ENCODE measurements at regions not wholly inside any gene's neighbourhood (a gene's known extent, or its start where the extent isn't known, plus 50 kb on each side); places are given as distances from the start of the nearest gene placed in this dataset.
A peak's percentile ranks its signal among the peaks of the same experiment; 100 is the strongest.
"Not testable (repeated sequence)": the region's sequence is repeated elsewhere in the genome, so short reads cannot be mapped to it uniquely, and the experiment has no call there.

DNA sequence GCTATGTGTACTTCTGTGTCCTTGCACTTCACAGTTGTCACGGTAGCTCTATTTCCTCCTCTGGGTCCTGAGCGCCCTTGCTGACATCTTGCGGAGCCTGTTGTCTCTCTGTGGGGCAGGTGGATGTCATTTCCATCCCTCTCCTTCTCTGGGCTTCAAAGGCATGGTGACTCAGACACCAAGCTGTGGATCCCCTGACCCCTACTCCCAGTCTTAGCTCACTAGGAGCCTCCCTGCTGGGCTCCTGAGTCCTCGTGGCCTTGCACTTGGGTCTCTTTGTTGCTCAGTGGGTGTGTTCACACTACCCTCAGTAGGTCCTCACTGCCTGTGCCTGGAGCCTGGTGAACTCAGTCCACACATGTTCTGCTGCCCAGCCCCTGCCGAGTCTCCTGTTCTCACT is 100.3 kb upstream of the PAX2 start:
- no peak overlapping the region for H3K4me3 ChIP-seq (ENCODE audit: low read depth, low read length)
- peaks cover 34% of the 10 kb centered on the region for H3K4me1 ChIP-seq (ENCODE audit: control insufficient read depth, insufficient read depth, low read length)
- H3K36me3 ChIP-seq (ENCODE audit: control insufficient read depth, insufficient read depth, low read length) = no peaks in the 10 kb centered on the region
- no peak overlapping the region for H3K9ac ChIP-seq (ENCODE audit: low read depth, low read length)
- no peaks in the 10 kb centered on the region for H3K9me3 ChIP-seq (ENCODE audit: control insufficient read depth, insufficient read depth, low read length)
- peaks cover 18% of the 10 kb centered on the region for H3K27me3 ChIP-seq (ENCODE audit: control insufficient read depth, insufficient read depth, low read length)

- Histone ChIP-seq H3K9me3 (ENCODE audit: control insufficient read depth, insufficient read depth, low read length) (no peaks in the 10 kb centered on the region), H3K4me3 (ENCODE audit: low read depth, low read length) (no peak overlapping the region), H3K36me3 (ENCODE audit: control insufficient read depth, insufficient read depth, low read length) (no peaks in the 10 kb centered on the region), H3K27me3 (ENCODE audit: control insufficient read depth, insufficient read depth, low read length) (peaks cover 18% of the 10 kb centered on the region), H3K4me1 (ENCODE audit: control insufficient read depth, insufficient read depth, low read length) (peaks cover 34% of the 10 kb centered on the region), H3K9ac (ENCODE audit: low read depth, low read length) (no peak overlapping the region)
These were observed 99.6 kb upstream of the PAX2 start for GRCh38 chr10:100645613-100646392.

DNA sequence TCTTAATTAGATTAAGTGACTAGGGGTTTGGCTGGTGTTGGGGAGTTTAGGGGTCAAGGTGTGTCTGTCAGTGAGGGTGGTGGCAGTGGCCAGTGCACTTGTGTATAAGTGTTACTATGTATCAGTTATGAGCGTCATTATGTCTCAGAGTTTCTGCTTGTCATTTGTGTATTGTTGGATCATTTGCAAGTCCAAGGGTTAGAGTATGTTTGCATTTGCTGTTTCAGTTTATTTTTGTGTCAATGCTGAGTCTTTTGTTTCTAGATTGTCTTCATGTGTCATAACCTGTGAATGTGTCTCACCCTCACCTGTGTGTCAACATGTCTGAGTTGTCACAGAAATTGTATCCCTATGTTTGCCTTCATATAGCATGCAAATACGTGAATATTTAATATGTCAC is 97.5 kb upstream of the PAX2 start:
- H3K4me1 ChIP-seq (ENCODE audit: control insufficient read depth, insufficient read depth, low read length) = peaks cover 22% of the 10 kb centered on the region
- H3K9ac ChIP-seq (ENCODE audit: low read depth, low read length) = no peak overlapping the region
- peaks cover 27% of the 10 kb centered on the region for H3K27me3 ChIP-seq (ENCODE audit: control insufficient read depth, insufficient read depth, low read length)
- H3K4me3 ChIP-seq (ENCODE audit: low read depth, low read length) = no peak overlapping the region
- H3K9me3 ChIP-seq (ENCODE audit: control insufficient read depth, insufficient read depth, low read length) = no peaks in the 10 kb centered on the region
- no peaks in the 10 kb centered on the region for H3K36me3 ChIP-seq (ENCODE audit: control insufficient read depth, insufficient read depth, low read length)

DNA sequence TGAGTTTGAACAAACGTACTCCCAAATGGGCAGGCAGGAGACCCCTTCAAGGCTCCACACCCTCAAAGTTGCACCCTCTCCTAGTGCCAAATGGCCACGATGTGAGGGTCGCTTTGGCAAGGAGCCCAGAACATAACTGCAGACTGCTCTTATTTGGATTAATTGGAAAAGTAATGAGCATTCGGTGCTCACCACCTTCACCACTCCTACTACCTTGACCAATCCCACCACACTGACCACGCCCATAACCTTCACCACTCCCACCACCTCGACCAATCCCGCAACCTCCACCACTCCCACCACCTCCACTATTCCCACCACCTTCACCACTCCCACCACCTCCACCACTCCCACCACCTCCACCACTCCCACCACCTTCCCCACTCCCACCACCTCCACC is 94.7 kb upstream of the PAX2 start:
- Histone ChIP-seq H3K9me3 (ENCODE audit: control insufficient read depth, insufficient read depth, low read length) (no peaks in the 10 kb centered on the region), H3K36me3 (ENCODE audit: control insufficient read depth, insufficient read depth, low read length) (no peaks in the 10 kb centered on the region), H3K4me1 (ENCODE audit: control insufficient read depth, insufficient read depth, low read length) (peaks cover 9% of the 10 kb centered on the region), H3K27me3 (ENCODE audit: control insufficient read depth, insufficient read depth, low read length) (peaks cover 31% of the 10 kb centered on the region), H3K9ac (ENCODE audit: low read depth, low read length) (no peak overlapping the region), H3K4me3 (ENCODE audit: low read depth, low read length) (no peak overlapping the region)

GRCh38 chr10:100651099-100651498 is 94.3 kb upstream of the PAX2 start:
- not testable (repeated sequence) for H3K9me3 ChIP-seq (ENCODE audit: control insufficient read depth, insufficient read depth, low read length); H3K4me3 ChIP-seq (ENCODE audit: low read depth, low read length); H3K9ac ChIP-seq (ENCODE audit: low read depth, low read length); H3K4me1 ChIP-seq (ENCODE audit: control insufficient read depth, insufficient read depth, low read length); H3K36me3 ChIP-seq (ENCODE audit: control insufficient read depth, insufficient read depth, low read length)
- H3K27me3 ChIP-seq (ENCODE audit: control insufficient read depth, insufficient read depth, low read length) = peaks cover 35% of the 10 kb centered on the region

DNA sequence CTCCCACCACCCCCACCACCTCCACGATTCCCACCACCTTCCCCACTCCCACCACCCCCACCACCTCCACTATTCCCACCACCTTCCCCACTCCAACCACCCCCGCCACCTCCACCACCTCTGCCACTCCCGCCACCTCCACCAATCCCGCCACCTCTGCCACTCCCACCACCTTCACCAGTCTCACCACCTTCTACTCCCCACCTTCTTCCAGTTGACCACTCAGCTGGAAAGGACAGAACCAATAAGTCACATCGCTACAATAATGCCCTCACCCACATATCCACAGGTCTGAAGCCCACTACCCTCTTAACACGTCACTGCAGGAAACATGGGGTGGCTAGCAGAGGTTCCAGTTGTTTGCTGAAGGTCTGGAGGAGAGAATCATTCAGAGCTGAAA is 93.5 kb upstream of the PAX2 start:
- Histone ChIP-seq H3K9me3 (ENCODE audit: control insufficient read depth, insufficient read depth, low read length) (no peaks in the 10 kb centered on the region), H3K4me3 (ENCODE audit: low read depth, low read length) (no peak overlapping the region), H3K27me3 (ENCODE audit: control insufficient read depth, insufficient read depth, low read length) (peaks cover 37% of the 10 kb centered on the region), H3K9ac (ENCODE audit: low read depth, low read length) (no peak overlapping the region), H3K36me3 (ENCODE audit: control insufficient read depth, insufficient read depth, low read length) (no peaks in the 10 kb centered on the region), H3K4me1 (ENCODE audit: control insufficient read depth, insufficient read depth, low read length) (peaks cover 2% of the 10 kb centered on the region)

DNA sequence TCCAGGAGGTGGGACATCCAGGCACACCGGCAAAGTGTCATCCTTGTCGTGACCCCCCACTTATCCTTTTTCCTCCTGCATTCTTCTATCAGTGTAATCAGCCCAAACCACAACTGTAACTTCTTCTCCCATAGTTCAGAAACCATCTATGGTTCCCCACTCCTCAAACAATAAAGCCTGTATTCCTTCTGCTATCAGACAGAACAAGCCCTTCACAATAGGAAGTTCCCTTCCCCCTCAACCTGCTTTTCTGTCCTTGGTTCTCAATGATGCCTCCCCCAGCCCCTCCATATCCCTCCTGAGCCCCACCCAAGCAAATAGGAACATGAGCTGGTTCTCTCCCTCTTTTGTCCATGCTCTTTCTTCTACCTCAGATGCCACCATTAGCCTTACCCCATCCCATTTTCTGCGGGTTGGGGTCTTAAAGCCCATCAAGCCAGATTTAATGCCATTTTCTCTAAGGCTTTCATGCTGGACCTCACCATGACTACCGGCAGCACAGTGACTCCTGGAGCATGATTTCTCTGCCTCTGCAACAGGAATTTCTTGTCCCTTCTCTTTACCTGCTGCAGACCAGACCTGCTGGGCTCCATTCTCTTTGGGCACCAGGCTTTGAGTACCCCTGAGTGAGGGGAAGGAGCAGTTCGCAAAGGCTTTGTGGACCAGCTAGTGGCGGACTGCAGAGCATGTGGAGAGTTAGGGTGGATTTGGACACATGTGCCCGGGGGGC is 92.8 kb upstream of the PAX2 start:
- peak overlapping the region; percentile 2 for H3K4me3 ChIP-seq (ENCODE audit: low read depth, low read length)

GRCh38 chr10:100653238-100653956 is 92.0 kb upstream of the PAX2 start:
- H3K9ac ChIP-seq (ENCODE audit: low read depth, low read length) = no peak overlapping the region
- H3K4me3 ChIP-seq (ENCODE audit: low read depth, low read length) = peak overlapping the region; percentile 19
- H3K4me1 ChIP-seq (ENCODE audit: control insufficient read depth, insufficient read depth, low read length) = peaks cover 2% of the 10 kb centered on the region
- H3K27me3 ChIP-seq (ENCODE audit: control insufficient read depth, insufficient read depth, low read length) = peaks cover 52% of the 10 kb centered on the region
- no peaks in the 10 kb centered on the region for H3K9me3 ChIP-seq (ENCODE audit: control insufficient read depth, insufficient read depth, low read length)
- H3K36me3 ChIP-seq (ENCODE audit: control insufficient read depth, insufficient read depth, low read length) = no peaks in the 10 kb centered on the region

More for the DNA sequence above, 92.8 kb upstream of the PAX2 start:
- Histone ChIP-seq H3K9ac (ENCODE audit: low read depth, low read length) (no peak overlapping the region), H3K4me1 (ENCODE audit: control insufficient read depth, insufficient read depth, low read length) (peaks cover 2% of the 10 kb centered on the region), H3K9me3 (ENCODE audit: control insufficient read depth, insufficient read depth, low read length) (no peaks in the 10 kb centered on the region), H3K27me3 (ENCODE audit: control insufficient read depth, insufficient read depth, low read length) (peaks cover 43% of the 10 kb centered on the region), H3K36me3 (ENCODE audit: control insufficient read depth, insufficient read depth, low read length) (no peaks in the 10 kb centered on the region)

- H3K9me3 ChIP-seq (ENCODE audit: control insufficient read depth, insufficient read depth, low read length) = no peaks in the 10 kb centered on the region
- no peaks in the 10 kb centered on the region for H3K36me3 ChIP-seq (ENCODE audit: control insufficient read depth, insufficient read depth, low read length)
- peak overlapping the region; percentile 65 for H3K4me3 ChIP-seq (ENCODE audit: low read depth, low read length)
- no peak overlapping the region for H3K9ac ChIP-seq (ENCODE audit: low read depth, low read length)
- H3K27me3 ChIP-seq (ENCODE audit: control insufficient read depth, insufficient read depth, low read length) = peaks cover 59% of the 10 kb centered on the region
- H3K4me1 ChIP-seq (ENCODE audit: control insufficient read depth, insufficient read depth, low read length) = peaks cover 2% of the 10 kb centered on the region
These were observed 91.2 kb upstream of the PAX2 start for GRCh38 chr10:100653957-100654781.

DNA sequence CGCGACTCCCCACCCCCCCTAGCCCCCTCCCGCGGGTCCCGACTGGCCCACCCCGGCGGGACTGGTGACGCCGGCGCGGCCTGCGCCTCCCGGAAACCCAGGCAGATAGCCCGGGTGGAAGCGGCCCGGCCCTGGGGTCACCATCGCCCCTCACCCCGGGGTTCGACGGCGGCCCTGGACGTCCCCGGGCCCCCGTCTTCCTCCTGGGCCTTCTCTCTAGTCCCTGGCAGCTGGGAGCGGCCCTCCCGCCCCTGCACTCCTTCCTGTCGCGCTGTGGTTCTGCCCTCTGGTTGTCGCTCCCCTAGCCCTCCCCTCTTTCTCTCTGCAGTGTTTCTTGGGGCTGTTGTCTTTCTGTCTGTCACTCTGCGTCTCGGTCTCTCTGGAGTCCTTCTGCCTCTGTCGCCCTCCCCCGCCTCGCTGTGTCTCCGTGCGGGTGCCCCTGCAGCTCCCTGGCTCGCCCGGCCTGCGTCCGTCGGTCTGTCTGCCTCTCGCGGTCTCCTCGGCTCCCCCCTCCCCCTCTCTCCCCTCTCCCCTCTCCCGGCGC is 90.5 kb upstream of the PAX2 start:
- Histone ChIP-seq H3K27me3 (ENCODE audit: control insufficient read depth, insufficient read depth, low read length) (peaks cover 66% of the 10 kb centered on the region), H3K36me3 (ENCODE audit: control insufficient read depth, insufficient read depth, low read length) (no peaks in the 10 kb centered on the region), H3K4me1 (ENCODE audit: control insufficient read depth, insufficient read depth, low read length) (peaks cover 3% of the 10 kb centered on the region), H3K9ac (ENCODE audit: low read depth, low read length) (no peak overlapping the region), H3K9me3 (ENCODE audit: control insufficient read depth, insufficient read depth, low read length) (no peaks in the 10 kb centered on the region), H3K4me3 (ENCODE audit: low read depth, low read length) (peak overlapping the region; percentile 65)

GRCh38 chr10:100655326-100655759 is 90.0 kb upstream of the PAX2 start:
- H3K27me3 ChIP-seq (ENCODE audit: control insufficient read depth, insufficient read depth, low read length) = peaks cover 71% of the 10 kb centered on the region
- no peak overlapping the region for H3K9ac ChIP-seq (ENCODE audit: low read depth, low read length)
- peak overlapping the region; percentile 65 for H3K4me3 ChIP-seq (ENCODE audit: low read depth, low read length)
- peaks cover 7% of the 10 kb centered on the region for H3K4me1 ChIP-seq (ENCODE audit: control insufficient read depth, insufficient read depth, low read length)
- H3K36me3 ChIP-seq (ENCODE audit: control insufficient read depth, insufficient read depth, low read length) = no peaks in the 10 kb centered on the region
- no peaks in the 10 kb centered on the region for H3K9me3 ChIP-seq (ENCODE audit: control insufficient read depth, insufficient read depth, low read length)
